ENCODE measurements at regions not wholly inside any gene's neighbourhood (a gene's known extent, or its start where the extent isn't known, plus 50 kb on each side); places are given as distances from the start of the nearest gene placed in this dataset.

GRCh38 chr11:29100967-29101366, 915.9 kb downstream of the KCNA4 start:
- no peak overlapping the region for H3K4me3 Mint-ChIP-seq
- Histone ChIP-seq H3K9me3 (no peaks in the 10 kb centered on the region), H3K36me3 (ENCODE audit: control insufficient read depth in 2 of 2, extremely low read depth in 1 of 2, insufficient read depth in 1 of 2, low read length in 1 of 2) (no peaks in the 10 kb centered on the region), H3K27me3 (replicated peaks in 1 of 2; ENCODE audit: control insufficient read depth in 2 of 2, extremely low read depth in 1 of 2, insufficient read depth in 2 of 2, low read length in 1 of 2) (no peaks in the 10 kb centered on the region), H3K4me3 (ENCODE audit: control insufficient read depth in 1 of 2, extremely low read depth in 1 of 2, low read length in 1 of 2) (no peak overlapping the region), H3K27ac (ENCODE audit: low read length) (no peak overlapping the region), H3K4me1 (ENCODE audit: control insufficient read depth in 1 of 2, extremely low read depth in 1 of 2, insufficient read depth in 2 of 2, low read length in 2 of 2) (no peaks in the 10 kb centered on the region)
- 100% methylated on average over 1 of the region's 3 CpGs for WGBS (ENCODE audit: insufficient coverage)
- CTCF ChIA-PET: no interaction called here
- peaks cover 3 to 31% (median 17%) of the 10 kb centered on the region in 3 donors for H3K9me3 Mint-ChIP-seq
- H3K36me3 Mint-ChIP-seq: no peaks in the 10 kb centered on the region
- no peak overlapping the region for H3K27ac Mint-ChIP-seq
- DNase-seq (no peak), ATAC-seq (replicated peaks in 1 of 4) (no peak)
- H3K27me3 Mint-ChIP-seq: no peaks in the 10 kb centered on the region
- POLR2A ChIA-PET: no interaction called here
- no peaks in the 10 kb centered on the region for H3K4me1 Mint-ChIP-seq

DNA sequence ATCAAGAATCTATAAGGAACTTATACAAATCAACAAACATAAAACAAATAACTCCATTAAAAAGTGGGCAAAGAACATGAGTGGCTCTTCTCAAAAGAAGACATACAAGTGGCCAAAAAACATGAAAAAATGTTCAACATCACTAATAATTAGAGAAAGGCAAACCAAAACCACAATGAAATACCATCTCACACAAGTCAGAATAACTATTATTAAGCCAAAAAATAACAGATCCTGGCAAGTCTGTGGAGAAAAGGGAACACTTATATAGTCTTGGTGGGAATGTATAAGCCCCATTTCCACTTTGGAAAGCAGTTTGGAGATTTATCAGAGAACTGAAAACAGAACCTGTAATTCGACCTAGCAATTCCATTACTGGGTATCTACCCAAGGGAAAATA, 921.0 kb downstream of the KCNA4 start:
- no CpG with 5 or more reads among the region's 1 CpG for WGBS (ENCODE audit: insufficient coverage)

GRCh38 chr11:29093416-29094120, 923.3 kb downstream of the KCNA4 start:
- Histone ChIP-seq H3K27me3 (replicated peaks in 1 of 2; ENCODE audit: control insufficient read depth in 2 of 2, extremely low read depth in 1 of 2, insufficient read depth in 2 of 2, low read length in 1 of 2) (no peaks in the 10 kb centered on the region), H3K9me3 (no peaks in the 10 kb centered on the region), H3K36me3 (ENCODE audit: control insufficient read depth in 2 of 2, extremely low read depth in 1 of 2, insufficient read depth in 1 of 2, low read length in 1 of 2) (no peaks in the 10 kb centered on the region), H3K27ac (ENCODE audit: low read length) (no peak overlapping the region), H3K4me3 (ENCODE audit: control insufficient read depth in 1 of 2, extremely low read depth in 1 of 2, low read length in 1 of 2) (no peak overlapping the region), H3K4me1 (ENCODE audit: control insufficient read depth in 1 of 2, extremely low read depth in 1 of 2, insufficient read depth in 2 of 2, low read length in 2 of 2) (no peaks in the 10 kb centered on the region)
- ATAC-seq (replicated peaks in 1 of 4) (no peak), DNase-seq (no peak)
- Mint-ChIP-seq H3K9me3 (peaks cover 4 to 20% (median 16%) of the 10 kb centered on the region in 3 donors), H3K27ac (no peak overlapping the region), H3K36me3 (no peaks in the 10 kb centered on the region), H3K27me3 (no peaks in the 10 kb centered on the region), H3K4me1 (no peaks in the 10 kb centered on the region), H3K4me3 (no peak overlapping the region)
- WGBS (ENCODE audit: insufficient coverage): no CpG with 5 or more reads among the region's 1 CpG
- ChIA-PET CTCF (no interaction called here), POLR2A (no interaction called here)

More for the DNA sequence above, 921.0 kb downstream of the KCNA4 start:
- CTCF ChIA-PET: no interaction called here
- no peaks in the 10 kb centered on the region for H3K9me3 ChIP-seq
- Mint-ChIP-seq H3K4me3 (no peak overlapping the region), H3K4me1 (no peaks in the 10 kb centered on the region), H3K36me3 (no peaks in the 10 kb centered on the region), H3K27ac (no peak overlapping the region), H3K9me3 (peaks cover 0 to 16% (median 15%) of the 10 kb centered on the region in 3 donors), H3K27me3 (no peaks in the 10 kb centered on the region)
- POLR2A ChIA-PET: no interaction called here
- no peak overlapping the region for H3K4me3 ChIP-seq (ENCODE audit: control insufficient read depth in 1 of 2, extremely low read depth in 1 of 2, low read length in 1 of 2)
- H3K4me1 ChIP-seq (ENCODE audit: control insufficient read depth in 1 of 2, extremely low read depth in 1 of 2, insufficient read depth in 2 of 2, low read length in 2 of 2): no peaks in the 10 kb centered on the region
- no peaks in the 10 kb centered on the region for H3K36me3 ChIP-seq (ENCODE audit: control insufficient read depth in 2 of 2, extremely low read depth in 1 of 2, insufficient read depth in 1 of 2, low read length in 1 of 2)
- H3K27me3 ChIP-seq (replicated peaks in 1 of 2; ENCODE audit: control insufficient read depth in 2 of 2, extremely low read depth in 1 of 2, insufficient read depth in 2 of 2, low read length in 1 of 2): no peaks in the 10 kb centered on the region
- no peak overlapping the region for H3K27ac ChIP-seq (ENCODE audit: low read length)
- DNase-seq (no peak), ATAC-seq (replicated peaks in 1 of 4) (no peak)

DNA sequence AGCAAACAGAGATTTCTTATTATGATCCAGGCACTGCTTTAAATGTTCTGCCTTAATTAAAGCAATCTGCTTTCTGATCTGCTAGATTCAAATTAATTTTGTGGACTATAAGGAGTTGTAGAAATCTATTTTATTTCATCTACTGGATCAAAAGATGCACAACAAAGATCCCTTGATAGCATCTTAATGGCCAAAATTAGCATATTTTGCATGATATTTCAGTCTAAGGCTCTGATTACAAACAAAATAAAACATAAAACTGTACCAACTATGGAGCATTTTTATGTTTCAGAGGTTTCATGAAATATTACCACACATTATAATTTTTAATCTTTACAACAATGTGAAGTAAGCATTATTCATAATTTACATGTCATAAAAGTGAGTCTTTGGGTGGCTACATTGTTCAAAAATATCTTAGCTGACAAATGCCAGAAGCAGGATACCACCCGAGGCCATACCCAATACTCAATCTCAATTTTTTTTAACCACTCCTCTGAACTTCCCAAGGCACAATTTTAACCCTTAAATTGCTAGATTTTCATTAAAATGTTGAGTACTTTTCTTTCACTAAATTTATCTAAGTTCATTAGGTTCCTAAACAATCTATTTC, 929.5 kb downstream of the KCNA4 start:
- Histone ChIP-seq H3K4me3 (ENCODE audit: control insufficient read depth in 1 of 2, extremely low read depth in 1 of 2, low read length in 1 of 2) (no peak overlapping the region), H3K36me3 (ENCODE audit: control insufficient read depth in 2 of 2, extremely low read depth in 1 of 2, insufficient read depth in 1 of 2, low read length in 1 of 2) (no peaks in the 10 kb centered on the region), H3K4me1 (ENCODE audit: control insufficient read depth in 1 of 2, extremely low read depth in 1 of 2, insufficient read depth in 2 of 2, low read length in 2 of 2) (no peaks in the 10 kb centered on the region), H3K27me3 (replicated peaks in 1 of 2; ENCODE audit: control insufficient read depth in 2 of 2, extremely low read depth in 1 of 2, insufficient read depth in 2 of 2, low read length in 1 of 2) (no peaks in the 10 kb centered on the region), H3K27ac (ENCODE audit: low read length) (no peak overlapping the region), H3K9me3 (peaks cover 2% of the 10 kb centered on the region)
- Mint-ChIP-seq H3K4me3 (no peak overlapping the region), H3K27me3 (no peaks in the 10 kb centered on the region), H3K36me3 (no peaks in the 10 kb centered on the region), H3K4me1 (no peaks in the 10 kb centered on the region), H3K9me3 (peaks cover 16 to 22% (median 19%) of the 10 kb centered on the region in 3 donors), H3K27ac (no peak overlapping the region)
- ATAC-seq (replicated peaks in 1 of 4): no peak
- CTCF ChIA-PET: no interaction called here
- no peak for DNase-seq
- WGBS (ENCODE audit: insufficient coverage): no CpG with 5 or more reads among the region's 1 CpG
- POLR2A ChIA-PET: no interaction called here

GRCh38 chr11:29075726-29076125, 941.1 kb downstream of the KCNA4 start:
- Histone ChIP-seq H3K27ac (ENCODE audit: low read length) (no peak overlapping the region), H3K9me3 (no peaks in the 10 kb centered on the region), H3K4me3 (ENCODE audit: control insufficient read depth in 1 of 2, extremely low read depth in 1 of 2, low read length in 1 of 2) (no peak overlapping the region), H3K27me3 (replicated peaks in 1 of 2; ENCODE audit: control insufficient read depth in 2 of 2, extremely low read depth in 1 of 2, insufficient read depth in 2 of 2, low read length in 1 of 2) (no peaks in the 10 kb centered on the region), H3K4me1 (ENCODE audit: control insufficient read depth in 1 of 2, extremely low read depth in 1 of 2, insufficient read depth in 2 of 2, low read length in 2 of 2) (no peaks in the 10 kb centered on the region), H3K36me3 (ENCODE audit: control insufficient read depth in 2 of 2, extremely low read depth in 1 of 2, insufficient read depth in 1 of 2, low read length in 1 of 2) (no peaks in the 10 kb centered on the region)
- H3K27ac Mint-ChIP-seq: no peak overlapping the region
- no peak for ATAC-seq (replicated peaks in 1 of 4)
- peaks cover 33 to 42% (median 33%) of the 10 kb centered on the region in 3 donors for H3K9me3 Mint-ChIP-seq
- DNase-seq: no peak
- 100% methylated on average over 2 of the region's 2 CpGs for WGBS (ENCODE audit: insufficient coverage)
- POLR2A ChIA-PET: no interaction called here
- CTCF ChIA-PET: no interaction called here
- H3K27me3 Mint-ChIP-seq: no peaks in the 10 kb centered on the region
- no peaks in the 10 kb centered on the region for H3K36me3 Mint-ChIP-seq
- H3K4me1 Mint-ChIP-seq: no peaks in the 10 kb centered on the region
- no peak overlapping the region for H3K4me3 Mint-ChIP-seq

DNA sequence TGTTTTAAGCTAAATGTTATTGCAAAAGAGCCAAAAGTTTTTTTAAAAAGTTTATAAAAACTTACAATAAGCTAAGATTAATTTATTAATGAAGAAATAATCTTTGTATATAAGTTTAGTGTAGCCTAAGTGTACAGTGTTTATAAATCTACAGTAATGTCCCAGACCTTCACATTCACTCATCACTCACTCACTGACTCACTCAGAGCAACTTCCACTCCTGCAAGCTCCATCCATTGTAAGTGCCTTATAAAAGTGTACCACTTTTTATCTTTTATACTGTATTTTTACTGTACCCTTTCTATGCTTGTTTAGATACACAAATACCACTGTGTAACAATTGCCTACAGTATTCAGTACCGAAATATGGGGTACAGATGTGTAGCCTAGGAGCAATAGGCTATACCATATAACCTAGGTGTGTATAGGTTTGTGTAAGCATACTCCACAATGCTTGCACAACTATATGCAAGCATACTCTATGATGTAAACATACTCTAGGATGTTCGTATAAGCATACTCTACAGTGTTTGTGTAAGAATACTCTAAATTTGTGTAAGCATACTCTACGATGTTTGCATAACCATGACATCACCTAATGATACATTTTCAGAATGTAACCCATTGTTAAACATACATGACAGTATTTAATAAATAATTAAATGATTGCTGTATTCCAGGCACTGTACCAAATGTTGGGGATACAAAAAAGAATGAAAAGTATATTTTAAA, 953.0 kb downstream of the KCNA4 start:
- Histone ChIP-seq H3K4me1 (ENCODE audit: control insufficient read depth in 1 of 2, extremely low read depth in 1 of 2, insufficient read depth in 2 of 2, low read length in 2 of 2) (no peaks in the 10 kb centered on the region), H3K36me3 (ENCODE audit: control insufficient read depth in 2 of 2, extremely low read depth in 1 of 2, insufficient read depth in 1 of 2, low read length in 1 of 2) (no peaks in the 10 kb centered on the region), H3K27me3 (replicated peaks in 1 of 2; ENCODE audit: control insufficient read depth in 2 of 2, extremely low read depth in 1 of 2, insufficient read depth in 2 of 2, low read length in 1 of 2) (no peaks in the 10 kb centered on the region), H3K27ac (ENCODE audit: low read length) (no peak overlapping the region), H3K9me3 (no peaks in the 10 kb centered on the region), H3K4me3 (ENCODE audit: control insufficient read depth in 1 of 2, extremely low read depth in 1 of 2, low read length in 1 of 2) (no peak overlapping the region)
- Mint-ChIP-seq H3K27me3 (no peaks in the 10 kb centered on the region), H3K4me1 (no peaks in the 10 kb centered on the region), H3K4me3 (no peak overlapping the region), H3K36me3 (no peaks in the 10 kb centered on the region), H3K27ac (no peak overlapping the region), H3K9me3 (peaks cover 4 to 32% (median 28%) of the 10 kb centered on the region in 3 donors)
- WGBS (ENCODE audit: insufficient coverage): no CpG with 5 or more reads among the region's 3 CpGs
- DNase-seq: no peak
- ChIA-PET CTCF (no interaction called here), POLR2A (no interaction called here)
- ATAC-seq (replicated peaks in 1 of 4): no peak
